C4-2B (cell line): ENCODE measurements at regions not wholly inside any gene's neighbourhood (a gene's known extent, or its start where the extent isn't known, plus 50 kb on each side); places are given as distances from the start of the nearest gene placed in this dataset.

ENCODE experiments used
- ZFX ChIP-seq: fragments of 450-650 bp; IDR thresholded peaks from 2 replicates; pipeline ENCODE4 v1.6.1; 2017
- TF ChIP-seq, protein P1 (sequence below): fragments of 450-650 bp; conservative IDR thresholded peaks from 2 replicates; pipeline ENCODE4 v1.5.1; 2017; ENCODE audit warnings: mild to moderate bottlenecking

- TF ChIP-seq ZFX, result no peak
- TF ChIP-seq, protein P1, sequence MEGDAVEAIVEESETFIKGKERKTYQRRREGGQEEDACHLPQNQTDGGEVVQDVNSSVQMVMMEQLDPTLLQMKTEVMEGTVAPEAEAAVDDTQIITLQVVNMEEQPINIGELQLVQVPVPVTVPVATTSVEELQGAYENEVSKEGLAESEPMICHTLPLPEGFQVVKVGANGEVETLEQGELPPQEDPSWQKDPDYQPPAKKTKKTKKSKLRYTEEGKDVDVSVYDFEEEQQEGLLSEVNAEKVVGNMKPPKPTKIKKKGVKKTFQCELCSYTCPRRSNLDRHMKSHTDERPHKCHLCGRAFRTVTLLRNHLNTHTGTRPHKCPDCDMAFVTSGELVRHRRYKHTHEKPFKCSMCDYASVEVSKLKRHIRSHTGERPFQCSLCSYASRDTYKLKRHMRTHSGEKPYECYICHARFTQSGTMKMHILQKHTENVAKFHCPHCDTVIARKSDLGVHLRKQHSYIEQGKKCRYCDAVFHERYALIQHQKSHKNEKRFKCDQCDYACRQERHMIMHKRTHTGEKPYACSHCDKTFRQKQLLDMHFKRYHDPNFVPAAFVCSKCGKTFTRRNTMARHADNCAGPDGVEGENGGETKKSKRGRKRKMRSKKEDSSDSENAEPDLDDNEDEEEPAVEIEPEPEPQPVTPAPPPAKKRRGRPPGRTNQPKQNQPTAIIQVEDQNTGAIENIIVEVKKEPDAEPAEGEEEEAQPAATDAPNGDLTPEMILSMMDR, result no peak
Observed at GRCh38 chr1:234684856-234685255, 74.9 kb upstream of the IRF2BP2 start.
